ENCODE measurements at regions not wholly inside any gene's neighbourhood (a gene's known extent, or its start where the extent isn't known, plus 50 kb on each side); places are given as distances from the start of the nearest gene placed in this dataset.

DNA sequence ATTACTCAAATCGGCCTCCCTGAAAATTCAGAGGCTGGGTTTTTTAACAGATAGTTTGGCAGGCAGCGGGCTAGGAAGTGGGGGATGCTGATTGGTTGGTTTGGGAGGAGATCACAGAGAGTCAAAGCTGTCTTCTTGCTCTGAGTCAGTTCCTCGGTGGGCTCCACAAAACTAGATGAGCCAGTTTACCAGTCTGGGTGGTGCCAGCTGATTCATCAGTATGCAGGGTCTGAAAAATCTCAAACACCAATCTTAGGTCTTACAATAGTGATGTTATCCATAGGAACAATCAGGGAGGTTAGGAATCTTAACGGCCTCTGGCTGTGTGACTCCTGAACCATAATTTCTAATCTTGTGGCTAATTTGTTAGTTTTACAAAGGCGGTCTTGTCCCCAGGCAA is 190.7 kb downstream of the C6orf118 start:
- Histone ChIP-seq H4K20me1 (ENCODE audit: control insufficient read depth, insufficient read depth, insufficient read length) (no peaks in the 10 kb centered on the region), H3K4ac (ENCODE audit: low read depth, low read length) (no peak overlapping the region), H2BK120ac (ENCODE audit: low read depth, low read length, poor library complexity, severe bottlenecking) (no peak overlapping the region), H3K4me2 (ENCODE audit: insufficient read depth, insufficient read length, low read length) (no peak overlapping the region), H3K27ac (ENCODE audit: insufficient read length, low read depth, low read length) (no peak overlapping the region), H2BK5ac (ENCODE audit: insufficient read length, low read length) (no peak overlapping the region), H4K8ac (replicated peaks; ENCODE audit: insufficient read length, low read depth, low read length) (no peak overlapping the region), H3K27me3 (ENCODE audit: insufficient read depth, low read length) (no peaks in the 10 kb centered on the region), H3K79me2 (ENCODE audit: insufficient read depth, low read length) (no peaks in the 10 kb centered on the region), H4K91ac (ENCODE audit: insufficient read length, low read depth, low read length) (no peak overlapping the region), H2BK15ac (ENCODE audit: low read depth, low read length) (no peak overlapping the region), H2BK20ac (ENCODE audit: low read depth, low read length, poor library complexity, severe bottlenecking) (no peak overlapping the region), H3K9me3 (ENCODE audit: control insufficient read depth, low read depth, low read length) (no peaks in the 10 kb centered on the region), H3K23ac (ENCODE audit: insufficient read length, low read depth, low read length) (no peak overlapping the region), H3K79me1 (ENCODE audit: insufficient read depth, low read depth, low read length, poor library complexity, severe bottlenecking) (no peaks in the 10 kb centered on the region), H4K5ac (ENCODE audit: insufficient read length, low read depth, low read length) (no peak overlapping the region), H3K18ac (ENCODE audit: insufficient read length, low read depth, low read length) (no peak overlapping the region), H2BK12ac (ENCODE audit: insufficient read length, low read depth, low read length) (no peak overlapping the region), H3K23me2 (ENCODE audit: insufficient read length, low read depth, low read length, poor library complexity, severe bottlenecking) (no peaks in the 10 kb centered on the region), H3K14ac (ENCODE audit: insufficient read depth, low read length) (no peak overlapping the region), H3K4me1 (ENCODE audit: insufficient read depth, low read length) (peaks cover 8% of the 10 kb centered on the region; the same call in 1 of the 2 replicates), H3K56ac (ENCODE audit: insufficient read length, low read depth, low read length) (no peak overlapping the region), H2AFZ (ENCODE audit: low read length) (no peak overlapping the region), H3T11ph (ENCODE audit: low read length) (no peak overlapping the region), H3K9ac (ENCODE audit: extremely low read depth, insufficient read length, low read length) (no peak overlapping the region), H2AK5ac (ENCODE audit: insufficient read length, low read length) (no peak overlapping the region)
- Mint-ChIP-seq H3K4me3 (no peak overlapping the region), H3K27me3 (ENCODE audit: low read depth) (no peaks in the 10 kb centered on the region), H3K27ac (no peak overlapping the region), H3K36me3 (ENCODE audit: insufficient read depth in 1 of 3, low read depth in 3 of 3) (peaks cover 0 to 9% (median 2%) of the 10 kb centered on the region in 3 experiments; a peak in 3 of 7 replicates), H3K9me3 (peaks cover 11 to 13% of the 10 kb centered on the region in 2 experiments; a peak in 4 of 5 replicates), H3K4me1 (peaks cover 14 to 17% of the 10 kb centered on the region in 2 experiments)
- TF ChIP-seq, protein P1, sequence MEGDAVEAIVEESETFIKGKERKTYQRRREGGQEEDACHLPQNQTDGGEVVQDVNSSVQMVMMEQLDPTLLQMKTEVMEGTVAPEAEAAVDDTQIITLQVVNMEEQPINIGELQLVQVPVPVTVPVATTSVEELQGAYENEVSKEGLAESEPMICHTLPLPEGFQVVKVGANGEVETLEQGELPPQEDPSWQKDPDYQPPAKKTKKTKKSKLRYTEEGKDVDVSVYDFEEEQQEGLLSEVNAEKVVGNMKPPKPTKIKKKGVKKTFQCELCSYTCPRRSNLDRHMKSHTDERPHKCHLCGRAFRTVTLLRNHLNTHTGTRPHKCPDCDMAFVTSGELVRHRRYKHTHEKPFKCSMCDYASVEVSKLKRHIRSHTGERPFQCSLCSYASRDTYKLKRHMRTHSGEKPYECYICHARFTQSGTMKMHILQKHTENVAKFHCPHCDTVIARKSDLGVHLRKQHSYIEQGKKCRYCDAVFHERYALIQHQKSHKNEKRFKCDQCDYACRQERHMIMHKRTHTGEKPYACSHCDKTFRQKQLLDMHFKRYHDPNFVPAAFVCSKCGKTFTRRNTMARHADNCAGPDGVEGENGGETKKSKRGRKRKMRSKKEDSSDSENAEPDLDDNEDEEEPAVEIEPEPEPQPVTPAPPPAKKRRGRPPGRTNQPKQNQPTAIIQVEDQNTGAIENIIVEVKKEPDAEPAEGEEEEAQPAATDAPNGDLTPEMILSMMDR (conservative IDR thresholded peaks at IDR 0.05): no peak
- DNase-seq: no peak
- no CpG with 5 or more reads among the region's 5 CpGs for WGBS (ENCODE audit: extremely low coverage, insufficient read length, low lambda C conversion rate)

All from H9 (cell line).